ENCODE measurements at regions not wholly inside any gene's neighbourhood (a gene's known extent, or its start where the extent isn't known, plus 50 kb on each side); places are given as distances from the start of the nearest gene placed in this dataset.
A peak's percentile ranks its signal among the peaks of the same experiment; 100 is the strongest.

DNA sequence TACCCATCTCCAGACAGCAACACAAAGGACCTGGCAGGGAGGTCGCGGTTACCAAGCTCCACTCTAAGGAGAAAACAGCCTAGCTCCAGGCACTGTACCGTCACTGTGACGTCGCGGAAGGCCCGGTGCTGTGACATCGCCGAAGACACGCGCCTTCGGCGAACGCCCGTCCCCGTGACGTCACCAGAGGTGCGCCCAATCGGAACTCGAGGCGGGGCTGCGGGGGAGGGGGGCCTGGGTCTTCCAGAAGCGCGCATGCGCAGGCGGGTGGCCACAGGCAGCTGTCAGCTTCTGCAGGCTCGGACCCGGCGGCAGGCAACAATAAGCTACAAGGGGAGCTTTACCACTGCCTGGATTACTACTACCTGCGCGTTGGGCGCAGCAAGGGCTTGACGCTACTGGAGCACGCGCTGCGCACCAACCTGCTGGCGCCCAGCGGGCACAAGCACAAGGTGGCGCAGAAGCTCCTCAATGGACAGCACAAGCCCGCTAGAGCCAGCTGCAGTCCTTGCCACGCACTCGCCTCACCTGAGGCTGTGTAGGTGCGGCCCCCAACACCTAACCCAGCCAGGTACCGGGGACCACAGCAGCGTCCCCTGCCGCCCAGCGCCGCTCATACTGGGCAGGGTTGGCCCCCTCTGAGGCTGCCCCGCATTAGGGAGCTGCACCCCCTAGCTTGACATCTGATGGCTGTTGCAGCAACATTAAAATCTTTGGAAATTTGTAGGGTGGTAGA is 208.4 kb downstream of the TPST1 start:
- TF ChIP-seq, protein P1, sequence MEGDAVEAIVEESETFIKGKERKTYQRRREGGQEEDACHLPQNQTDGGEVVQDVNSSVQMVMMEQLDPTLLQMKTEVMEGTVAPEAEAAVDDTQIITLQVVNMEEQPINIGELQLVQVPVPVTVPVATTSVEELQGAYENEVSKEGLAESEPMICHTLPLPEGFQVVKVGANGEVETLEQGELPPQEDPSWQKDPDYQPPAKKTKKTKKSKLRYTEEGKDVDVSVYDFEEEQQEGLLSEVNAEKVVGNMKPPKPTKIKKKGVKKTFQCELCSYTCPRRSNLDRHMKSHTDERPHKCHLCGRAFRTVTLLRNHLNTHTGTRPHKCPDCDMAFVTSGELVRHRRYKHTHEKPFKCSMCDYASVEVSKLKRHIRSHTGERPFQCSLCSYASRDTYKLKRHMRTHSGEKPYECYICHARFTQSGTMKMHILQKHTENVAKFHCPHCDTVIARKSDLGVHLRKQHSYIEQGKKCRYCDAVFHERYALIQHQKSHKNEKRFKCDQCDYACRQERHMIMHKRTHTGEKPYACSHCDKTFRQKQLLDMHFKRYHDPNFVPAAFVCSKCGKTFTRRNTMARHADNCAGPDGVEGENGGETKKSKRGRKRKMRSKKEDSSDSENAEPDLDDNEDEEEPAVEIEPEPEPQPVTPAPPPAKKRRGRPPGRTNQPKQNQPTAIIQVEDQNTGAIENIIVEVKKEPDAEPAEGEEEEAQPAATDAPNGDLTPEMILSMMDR (IDR thresholded peaks at IDR 0.05), result peak; percentile 38
- no peak for TF ChIP-seq EZH2 (IDR thresholded peaks at IDR 0.05; ENCODE audit: borderline replicate concordance, insufficient read depth, low read depth, low read length, poor library complexity, severe bottlenecking)
- Histone ChIP-seq H2AFZ (ENCODE audit: insufficient read depth, low read depth, low read length, poor library complexity, severe bottlenecking) (peak overlapping the region; percentile 82), H3K79me2 (ENCODE audit: control insufficient read depth, insufficient read depth, low read length) (no peaks in the 10 kb centered on the region), H3K4me3 (ENCODE audit: control extremely low read depth in 1 of 5, extremely low read depth in 1 of 5, insufficient read depth in 1 of 5, low read depth in 2 of 5, low read length in 4 of 5) (peak overlapping the region; percentile 0 to 66 (median 57)), H4K20me1 (ENCODE audit: control insufficient read depth, insufficient read depth, low read length, poor library complexity, severe bottlenecking) (no peaks in the 10 kb centered on the region), H3K27me3 (replicated peaks in 1 of 4; ENCODE audit: control extremely low read depth in 1 of 4, control insufficient read depth in 3 of 4, insufficient read depth in 4 of 4, low read length in 3 of 4) (no peaks in the 10 kb centered on the region), H3K4me2 (replicated peaks; ENCODE audit: low read depth, low read length, poor library complexity, severe bottlenecking) (peak overlapping the region; percentile 79), H3K27ac (ENCODE audit: low read length in 2 of 2) (no peak overlapping the region), H3K9ac (ENCODE audit: low read length) (peak overlapping the region; percentile 65), H3K36me3 (replicated peaks in 1 of 2; ENCODE audit: control extremely low read depth in 1 of 2, control insufficient read depth in 1 of 2, extremely low read depth in 1 of 2, insufficient read depth in 2 of 2, low read length in 1 of 2) (peaks cover 0 to 6% of the 10 kb centered on the region in 2 experiments), H3K4me1 (ENCODE audit: control insufficient read depth in 2 of 2, insufficient read depth in 2 of 2, low read length in 2 of 2) (peaks cover 8 to 16% of the 10 kb centered on the region in 2 donors), H3K9me3 (ENCODE audit: control extremely low read depth in 1 of 3, control insufficient read depth in 2 of 3, insufficient read depth in 1 of 3, low read length in 2 of 3) (peaks cover 0 to 5% (median 0%) of the 10 kb centered on the region in 3 donors)
- CTCF ChIA-PET, result interaction anchor here (1.1 to 1.2 kb wide), 2 partner anchors 80 to 481 kb away, joined by 3 to 4 read pairs; no protein-coding TSS in a partner anchor
- DNase-seq (peak; percentile 91), ATAC-seq (ENCODE audit: low read depth) (peak; percentile 76)
- WGBS (ENCODE audit: insufficient coverage), result 8% methylated on average over 44 of the region's 49 CpGs
- POLR2A ChIA-PET, result interaction anchor here (0.7 to 0.8 kb wide), 3 partner anchors 8 to 1027 kb away, joined by 3 to 6 read pairs (median 4); no protein-coding TSS in a partner anchor
- Mint-ChIP-seq H3K4me1 (peaks cover 15% of the 10 kb centered on the region), H3K4me3 (peak overlapping the region; percentile 81), H3K27ac (peak overlapping the region; percentile 65), H3K9me3 (ENCODE audit: insufficient read depth) (no peaks in the 10 kb centered on the region), H3K27me3 (no peaks in the 10 kb centered on the region)
- intact Hi-C loops (cut with micrococcal nuclease), result loop anchor here (1.0 to 10.0 kb wide), 2 partner anchors 80 to 339 kb away; partner anchors contain the start of gene ASL

DNA sequence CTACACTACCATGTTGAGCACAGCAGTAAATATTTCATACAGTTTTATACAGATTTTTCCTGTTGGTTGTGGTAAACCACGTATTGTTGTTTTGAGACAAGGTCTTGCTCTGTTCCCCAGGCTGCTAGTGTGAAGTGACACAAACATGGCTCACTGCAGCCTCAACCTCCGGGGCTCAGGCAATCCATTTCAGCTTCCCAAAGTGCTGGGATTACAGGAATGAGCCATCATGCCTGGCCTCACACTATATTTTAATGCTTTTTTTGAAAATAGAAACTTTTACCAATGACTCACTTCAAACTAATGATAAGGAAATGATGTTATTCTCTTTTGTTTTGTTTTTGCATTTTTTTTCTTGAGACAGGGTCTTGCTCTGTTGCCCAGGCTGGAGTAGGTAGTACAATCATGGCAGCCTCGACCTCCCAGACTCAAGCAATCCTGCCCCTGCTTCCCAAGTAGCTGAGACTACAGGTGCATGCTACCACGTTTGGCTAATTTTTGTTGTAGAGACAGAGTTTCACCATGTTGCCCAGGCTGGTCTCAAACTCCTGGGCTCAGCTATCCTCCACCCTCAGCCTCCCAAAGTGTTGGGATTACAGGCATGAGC is 210.6 kb downstream of the TPST1 start:
- ATAC-seq (ENCODE audit: low read depth) (no peak), DNase-seq (no peak)
- peaks cover 0 to 5% (median 0%) of the 10 kb centered on the region in 3 donors for H3K9me3 ChIP-seq (ENCODE audit: control extremely low read depth in 1 of 3, control insufficient read depth in 2 of 3, insufficient read depth in 1 of 3, low read length in 2 of 3)
- H3K4me1 ChIP-seq (ENCODE audit: control insufficient read depth in 2 of 2, insufficient read depth in 2 of 2, low read length in 2 of 2), result peaks cover 8 to 16% of the 10 kb centered on the region in 2 donors
- no peak overlapping the region for H3K4me2 ChIP-seq (replicated peaks; ENCODE audit: low read depth, low read length, poor library complexity, severe bottlenecking)
- H2AFZ ChIP-seq (ENCODE audit: insufficient read depth, low read depth, low read length, poor library complexity, severe bottlenecking), result no peak overlapping the region
- Mint-ChIP-seq H3K27me3 (no peaks in the 10 kb centered on the region), H3K9me3 (ENCODE audit: insufficient read depth) (no peaks in the 10 kb centered on the region), H3K4me3 (no peak overlapping the region), H3K4me1 (peaks cover 15% of the 10 kb centered on the region), H3K27ac (no peak overlapping the region)
- H3K79me2 ChIP-seq (ENCODE audit: control insufficient read depth, insufficient read depth, low read length), result no peaks in the 10 kb centered on the region
- intact Hi-C loops (cut with micrococcal nuclease), result loop anchor here (10.0 kb wide), 1 partner anchor 341 kb away; the partner anchor contains the start of gene ASL
- no peak for TF ChIP-seq EZH2 (IDR thresholded peaks at IDR 0.05; ENCODE audit: borderline replicate concordance, insufficient read depth, low read depth, low read length, poor library complexity, severe bottlenecking)
- TF ChIP-seq, protein P1 (IDR thresholded peaks at IDR 0.05), result no peak
- no peaks in the 10 kb centered on the region for H4K20me1 ChIP-seq (ENCODE audit: control insufficient read depth, insufficient read depth, low read length, poor library complexity, severe bottlenecking)
- WGBS (ENCODE audit: insufficient coverage), result 86% methylated on average over 1 of the region's 4 CpGs
- H3K27me3 ChIP-seq (replicated peaks in 1 of 4; ENCODE audit: control extremely low read depth in 1 of 4, control insufficient read depth in 3 of 4, insufficient read depth in 4 of 4, low read length in 3 of 4), result no peaks in the 10 kb centered on the region
- no peaks in the 10 kb centered on the region for H3K36me3 ChIP-seq (replicated peaks in 1 of 2; ENCODE audit: control extremely low read depth in 1 of 2, control insufficient read depth in 1 of 2, extremely low read depth in 1 of 2, insufficient read depth in 2 of 2, low read length in 1 of 2)
- no peak overlapping the region for H3K4me3 ChIP-seq (ENCODE audit: control extremely low read depth in 1 of 5, extremely low read depth in 1 of 5, insufficient read depth in 1 of 5, low read depth in 2 of 5, low read length in 4 of 5)
- ChIA-PET CTCF (no interaction called here), POLR2A (no interaction called here)
- H3K9ac ChIP-seq (ENCODE audit: low read length), result no peak overlapping the region
- H3K27ac ChIP-seq (ENCODE audit: low read length in 2 of 2), result no peak overlapping the region

All from B cell (primary cell).